K562 (cell line): ENCODE measurements at regions not wholly inside any gene's neighbourhood (a gene's known extent, or its start where the extent isn't known, plus 50 kb on each side); places are given as distances from the start of the nearest gene placed in this dataset.

Source experiments
- ATAC-seq: fragments of 200-7000 bp; cut with Tn5 transposase; 3 replicates; pipeline ENCODE4 v1.9.1; 2020; ENCODE audit warnings: moderate library complexity
- BruUV-seq: library from RNA; stranded (reverse); fragments of 400-500 nt; replicated peaks from 2 replicates; lab custom pipeline; 2021; lab: Mats Ljungman, UMichigan
- CTCF ChIA-PET: fragments of 300-600 bp; formaldehyde crosslinking; extraction: SDS; loops from one replicate; lab custom pipeline; 2021; ENCODE audit warnings: low intra/inter-chr PET ratio; lab: Yijun Ruan, JAX
- POLR2A ChIA-PET: fragments of 300-600, 350-650 bp; sonication (Branson Sonifier 250); formaldehyde crosslinking; extraction: SDS; loops from one replicate; lab custom pipeline; 2021; ENCODE audit warnings: antibody characterized with exemption, inconsistent platforms; lab: Yijun Ruan, JAX
- DNase-seq, 4 experiments: peaks; one replicate each; pipeline versions ENCODE4 v3.0.0 to v3.0.0-alpha.2; 2011 to 2018; ENCODE audit warnings: low spot score in 3 of 4, mixed read lengths in 3 of 4; ENCODE audit errors: extremely low read depth in 1 of 4
- FAIRE-seq: peaks from 2 replicates; lab custom pipeline; 2011; peaks lifted over from hg19 to GRCh38; lab: Jason Lieb, UNC
- H2AFZ ChIP-seq: 2 replicates; pipeline ENCODE4 v1.6.0; 2011; ENCODE audit warnings: low read depth, low read length, control low read depth, inconsistent platforms
- H3K27ac ChIP-seq: fragments of 200-600 bp; 3 replicates; pipeline ENCODE4 v1.8.0; 2011; ENCODE audit warnings: low read depth, mild to moderate bottlenecking, control low read depth, inconsistent platforms, low read length, moderate library complexity, mixed read lengths; ENCODE audit errors: extremely low read depth
- H3K27me3 ChIP-seq, 2 experiments: fragments of 300-600 bp in 1 of 2; 2 replicates in 1 of 2; 3 replicates in 1 of 2; pipeline versions ENCODE4 v1.6.0 to v1.8.0; 2011; ENCODE audit warnings: inconsistent platforms in 2 of 2, low read length in 2 of 2, mild to moderate bottlenecking in 1 of 2, mixed read lengths in 1 of 2, moderate library complexity in 1 of 2; ENCODE audit not compliant: control insufficient read depth in 2 of 2, insufficient read depth in 2 of 2
- H3K36me3 ChIP-seq: fragments of 300-600 bp; 3 replicates; pipeline ENCODE4 v1.8.0; 2011; ENCODE audit warnings: mild to moderate bottlenecking, low read length, inconsistent platforms; ENCODE audit not compliant: control insufficient read depth, insufficient read depth
- H3K4me1 ChIP-seq, 2 experiments: fragments of 200-600 bp in 1 of 2; replicated peaks in 1 of 2; 2 replicates in 1 of 2; 3 replicates in 1 of 2; pipeline versions ENCODE4 v1.5.1 to v1.8.0; 2011; ENCODE audit warnings: inconsistent platforms in 2 of 2, low read length in 2 of 2, mild to moderate bottlenecking in 1 of 2, mixed read lengths in 1 of 2, moderate library complexity in 1 of 2; ENCODE audit not compliant: control insufficient read depth in 2 of 2, insufficient read depth in 2 of 2
- H3K4me2 ChIP-seq: 2 replicates; pipeline ENCODE4 v1.6.1; 2011; ENCODE audit warnings: low read length, control low read depth, inconsistent platforms, mixed read lengths; ENCODE audit not compliant: insufficient read depth
- H3K4me3 ChIP-seq: fragments of 200-600 bp; sonication (generic), shearing (Covaris generic); 2 replicates; pipeline ENCODE4 v1.5.1; 2016; ENCODE audit warnings: control low read depth, inconsistent platforms
- H3K79me2 ChIP-seq: fragments of 200-600 bp; 3 replicates; pipeline ENCODE4 v1.8.0; 2011; ENCODE audit warnings: low read length, inconsistent platforms; ENCODE audit not compliant: control insufficient read depth, insufficient read depth
- H3K9ac ChIP-seq, 2 experiments: 2 replicates each; pipeline versions ENCODE4 v1.6.0 to v1.6.1; 2011; ENCODE audit warnings: low read depth in 2 of 2, low read length in 2 of 2, control low read depth in 1 of 2, inconsistent platforms in 1 of 2, mild to moderate bottlenecking in 1 of 2, mixed read lengths in 1 of 2; ENCODE audit not compliant: insufficient read depth in 1 of 2
- H3K9me1 ChIP-seq: one replicate; pipeline ENCODE4 v1.6.0; 2011; ENCODE audit warnings: inconsistent platforms, mild to moderate bottlenecking, low read length, moderate library complexity; ENCODE audit not compliant: control insufficient read depth, insufficient read depth
- H3K9me3 ChIP-seq: replicated peaks from 2 replicates; pipeline ENCODE4 v1.5.1; 2011; ENCODE audit warnings: low read depth, low read length, inconsistent platforms; ENCODE audit not compliant: control insufficient read depth, insufficient read depth
- H4K20me1 ChIP-seq: replicated peaks from 2 replicates; pipeline ENCODE4 v1.6.1; 2011; ENCODE audit warnings: low read length, inconsistent platforms, mixed read lengths; ENCODE audit not compliant: control insufficient read depth, insufficient read depth
- CC2D1A ChIP-seq: fragments of 450-650 bp; IDR thresholded peaks from 2 replicates; pipeline ENCODE4 v1.6.1; 2017; ENCODE audit warnings: mild to moderate bottlenecking
- EHMT2 ChIP-seq: fragments of 450-650 bp; IDR thresholded peaks from 2 replicates; pipeline ENCODE4 v1.6.1; 2018; ENCODE audit warnings: antibody characterized with exemption
- JUN ChIP-seq, 2 experiments: sonication (generic) in 1 of 2; formaldehyde crosslinking in 1 of 2; IDR thresholded peaks; 2 replicates each; pipeline versions ENCODE4 v1.6.1 to v1.8.0; 2012 to 2022; ENCODE audit warnings: borderline replicate concordance in 2 of 2, mild to moderate bottlenecking in 2 of 2, improper control_type of control experiment in 1 of 2, low read depth in 1 of 2, low read length in 1 of 2, missing genetic modification reagents in 1 of 2
- SAP30 ChIP-seq: fragments of 200-600 bp; sonication (generic); IDR thresholded peaks from 2 replicates; pipeline ENCODE4 v1.6.1; 2012; ENCODE audit warnings: borderline replicate concordance, low read depth, mild to moderate bottlenecking, moderate library complexity, low read length, control low read depth, inconsistent platforms; ENCODE audit not compliant: insufficient read depth, poor library complexity, severe bottlenecking
- SIN3B ChIP-seq: fragments of 450-650 bp; IDR thresholded peaks from 2 replicates; pipeline ENCODE4 v1.6.1; 2017; ENCODE audit warnings: low read depth, mild to moderate bottlenecking, moderate library complexity
- SMAD4 ChIP-seq: fragments of 250-450 bp; sonication (Bioruptor Pico); conservative IDR thresholded peaks from 2 replicates; pipeline ENCODE4 v1.8.0; 2021; ENCODE audit warnings: inconsistent platforms, mild to moderate bottlenecking, moderate library complexity
- TAL1 ChIP-seq: fragments of 450-650 bp; IDR thresholded peaks from 2 replicates; pipeline ENCODE4 v1.6.1; 2016; ENCODE audit warnings: mild to moderate bottlenecking
- TBP ChIP-seq: optimal IDR thresholded peaks from 2 replicates; pipeline ENCODE3; 2011; ENCODE audit warnings: low read depth, low read length, improper control_type of control experiment
- ZBTB17 ChIP-seq: fragments of 450-650 bp; formaldehyde crosslinking; IDR thresholded peaks from 2 replicates; pipeline ENCODE4 v1.4.0; 2020; ENCODE audit warnings: mild to moderate bottlenecking
- ZNF232 ChIP-seq: sonication (generic); formaldehyde crosslinking; IDR thresholded peaks from 2 replicates; pipeline ENCODE4 v1.8.0; 2022; ENCODE audit warnings: mild to moderate bottlenecking, missing genetic modification reagents
- ZNF263 ChIP-seq: sonication (generic); formaldehyde crosslinking; IDR thresholded peaks from 2 replicates; pipeline ENCODE4 v1.8.0; 2022; ENCODE audit warnings: mild to moderate bottlenecking, missing genetic modification reagents, borderline replicate concordance
- ZNF311 ChIP-seq: fragments of 250-450 bp; sonication (Bioruptor Pico); IDR thresholded peaks from 2 replicates; pipeline ENCODE4 v1.4.0; 2020; ENCODE audit warnings: mild to moderate bottlenecking, moderate library complexity
- ZNF445 ChIP-seq: fragments of 250-450 bp; sonication (Bioruptor Pico); IDR thresholded peaks from 2 replicates; pipeline ENCODE4 v1.4.0; 2020; ENCODE audit warnings: low read depth, mild to moderate bottlenecking, moderate library complexity
- ZNF589 ChIP-seq: fragments of 200-800 bp; sonication (Bioruptor generic); IDR thresholded peaks from 2 replicates; pipeline ENCODE4 v1.6.1; 2016; ENCODE audit warnings: low read depth, missing genetic modification characterization, missing compliant biosample characterization
- WGBS: fragments of 100-300 bp; shearing (Covaris generic); methylation state at CpG from one replicate; pipeline ENCODE4 v1.1.6; 2016; ENCODE audit warnings: low coverage, mixed read lengths; ENCODE audit not compliant: insufficient coverage; ENCODE audit errors: missing lambda C conversion rate; 5-methylcytosine and 5-hydroxymethylcytosine counted together
- in situ Hi-C: fragments of 300-500 bp; cut with MboI; formaldehyde crosslinking; loops from 4 replicates; pipeline ENCODE4 v1.15.0; 2018; ENCODE audit warnings: inconsistent platforms, mixed read lengths
- intact Hi-C: fragments of 100-400 bp; cut with micrococcal nuclease; formaldehyde crosslinking; loops from 2 replicates; pipeline ENCODE4 v1.14.2; 2022
- TF ChIP-seq, protein P1 (sequence below): sonication (generic); formaldehyde crosslinking; IDR thresholded peaks from 2 replicates; pipeline ENCODE4 v1.8.0; 2023; ENCODE audit warnings: mild to moderate bottlenecking, missing genetic modification reagents

DNA sequence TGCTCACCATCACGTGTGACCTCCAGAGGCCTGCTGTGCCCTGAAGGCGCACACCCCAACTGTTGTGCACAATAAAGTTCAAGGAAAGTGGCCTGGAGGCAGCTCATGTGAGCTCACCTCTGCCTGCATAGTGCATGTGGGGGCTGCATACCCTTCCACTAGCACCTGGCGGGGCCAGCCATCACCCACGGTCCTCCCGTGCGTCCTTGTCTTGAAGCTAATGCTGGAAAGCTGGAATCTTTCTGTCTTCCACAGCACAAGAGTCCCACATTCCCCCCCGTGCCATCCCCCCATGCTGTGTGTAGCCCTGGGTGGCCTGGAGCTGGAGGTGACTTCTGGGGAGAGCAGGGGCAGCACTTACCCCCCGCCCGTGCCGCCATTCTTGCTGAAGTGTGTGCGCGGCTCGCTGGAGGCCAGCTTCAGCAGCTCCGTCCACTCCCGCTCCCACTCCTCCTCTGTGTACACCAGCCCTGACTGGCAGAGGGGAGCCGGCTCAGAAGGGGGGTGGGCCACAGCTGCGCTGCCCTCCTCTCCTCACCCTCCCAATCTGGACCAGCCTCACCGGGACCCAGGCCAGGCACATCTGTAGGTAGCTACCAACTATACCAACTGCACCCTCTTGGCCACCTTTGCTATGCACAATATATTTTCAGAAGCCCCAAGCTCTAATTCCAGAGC is 199.5 kb downstream of the KLF13 start:
- Histone ChIP-seq H3K36me3 (no peaks in the 10 kb centered on the region), H3K4me3 (no peak overlapping the region), H3K9ac (no peak overlapping the region; a peak in 1 of 4 replicates), H2AFZ (no peak overlapping the region), H4K20me1 (0 out of 2 replicates have a peak, but pooled peaks cover 5% of the 10 kb centered on the region), H3K4me1 (peaks cover 0 to 3% of the 10 kb centered on the region in 2 experiments; a peak in 1 of 5 replicates), H3K27ac (no peak overlapping the region), H3K79me2 (no peaks in the 10 kb centered on the region), H3K4me2 (no peak overlapping the region), H3K27me3 (peaks cover 0 to 34% of the 10 kb centered on the region in 2 experiments; a peak in 2 of 5 replicates), H3K9me1 (no peaks in the 10 kb centered on the region), H3K9me3 (no peaks in the 10 kb centered on the region)
- TF ChIP-seq ZNF589 (CRISPR knock-in tag) (no peak), SIN3B (no peak), SMAD4 (CRISPR knock-in tag) (no peak), ZNF232 (CRISPR knock-in tag) (no peak), EHMT2 (no peak), ZBTB17 (CRISPR knock-in tag) (no peak), TAL1 (no peak), TBP (no peak), ZNF263 (CRISPR knock-in tag) (no peak), SAP30 (no peak), CC2D1A (no peak), ZNF445 (CRISPR knock-in tag) (no peak), ZNF311 (CRISPR knock-in tag) (no peak), JUN (IDR thresholded peaks at IDR 0.05; ENCODE audit: borderline replicate concordance, low read depth, low read length) (no peak), JUN (CRISPR knock-in tag; IDR thresholded peaks at IDR 0.05; ENCODE audit: borderline replicate concordance) (no peak)
- TF ChIP-seq, protein P1, sequence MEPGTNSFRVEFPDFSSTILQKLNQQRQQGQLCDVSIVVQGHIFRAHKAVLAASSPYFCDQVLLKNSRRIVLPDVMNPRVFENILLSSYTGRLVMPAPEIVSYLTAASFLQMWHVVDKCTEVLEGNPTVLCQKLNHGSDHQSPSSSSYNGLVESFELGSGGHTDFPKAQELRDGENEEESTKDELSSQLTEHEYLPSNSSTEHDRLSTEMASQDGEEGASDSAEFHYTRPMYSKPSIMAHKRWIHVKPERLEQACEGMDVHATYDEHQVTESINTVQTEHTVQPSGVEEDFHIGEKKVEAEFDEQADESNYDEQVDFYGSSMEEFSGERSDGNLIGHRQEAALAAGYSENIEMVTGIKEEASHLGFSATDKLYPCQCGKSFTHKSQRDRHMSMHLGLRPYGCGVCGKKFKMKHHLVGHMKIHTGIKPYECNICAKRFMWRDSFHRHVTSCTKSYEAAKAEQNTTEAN (CRISPR knock-in tag): no peak
- DNase-seq (no peak), FAIRE-seq (no peak), ATAC-seq (no peak)
- ChIA-PET CTCF (no interaction called here), POLR2A (no interaction called here)
- no TSS peak for BruUV-seq
- in situ Hi-C loops (no loop called here), intact Hi-C loops (no loop called here)
- 5% methylated on average over 11 of the region's 18 CpGs for WGBS
